Pons (tissue), 1 donor: ENCODE measurements at regions not wholly inside any gene's neighbourhood (a gene's known extent, or its start where the extent isn't known, plus 50 kb on each side); places are given as distances from the start of the nearest gene placed in this dataset.

Experiments
- DNase-seq: peaks from one replicate; pipeline ENCODE4 v3.0.0-alpha.2; 2016; ENCODE audit warnings: low spot score

DNA sequence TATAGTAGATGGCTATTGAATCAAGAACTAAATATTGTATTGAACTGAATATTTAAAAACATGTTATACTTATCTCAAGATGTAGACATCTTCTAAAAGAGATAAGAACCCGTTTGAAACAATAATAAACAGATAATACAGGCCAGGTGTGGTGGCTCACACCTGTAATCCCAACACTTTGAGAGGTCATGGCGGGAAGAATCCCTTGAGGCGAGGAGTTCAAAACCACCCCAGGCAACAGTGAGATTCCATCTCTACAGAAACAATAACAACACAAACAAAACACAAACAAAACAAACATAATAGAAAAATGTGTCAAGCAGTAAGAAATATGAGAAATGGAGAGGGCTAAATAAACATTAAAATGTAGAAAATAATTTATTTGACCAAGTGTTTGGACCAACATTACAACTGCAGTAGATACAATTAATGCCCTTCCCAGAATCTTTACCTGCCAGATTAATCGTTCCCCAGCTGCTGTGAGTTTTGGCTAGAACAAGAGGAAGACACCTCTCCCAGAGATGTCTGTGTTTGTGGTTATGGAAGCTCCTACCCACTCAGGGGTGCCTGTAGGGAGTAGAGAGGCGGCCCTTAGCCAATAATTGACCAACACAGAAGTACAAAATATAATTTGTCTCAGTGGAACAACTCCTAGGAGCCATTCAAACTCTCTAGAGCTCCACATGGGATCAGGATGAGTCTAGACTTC, 111.9 kb upstream of the AGTR1 start:
- DNase-seq: no peak

DNA sequence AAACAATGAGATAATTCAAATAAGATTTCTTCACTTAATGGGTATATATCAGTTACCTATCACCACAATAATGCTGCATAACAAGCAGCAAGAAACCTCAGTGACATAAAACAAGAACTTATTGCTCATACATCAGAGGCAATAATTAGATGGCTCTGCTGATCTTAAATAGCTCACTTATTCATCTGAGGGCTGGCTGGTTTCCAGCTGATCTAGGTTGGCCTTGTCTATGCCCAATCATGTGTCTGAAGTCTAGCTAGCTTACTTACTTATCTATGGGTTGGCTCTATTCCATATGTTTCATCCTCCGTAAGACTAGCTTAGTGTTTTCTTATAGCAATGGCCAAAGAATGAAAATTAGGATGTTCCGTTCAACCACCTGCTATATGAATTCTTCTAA, 109.4 kb upstream of the AGTR1 start:
- no peak for DNase-seq

DNA sequence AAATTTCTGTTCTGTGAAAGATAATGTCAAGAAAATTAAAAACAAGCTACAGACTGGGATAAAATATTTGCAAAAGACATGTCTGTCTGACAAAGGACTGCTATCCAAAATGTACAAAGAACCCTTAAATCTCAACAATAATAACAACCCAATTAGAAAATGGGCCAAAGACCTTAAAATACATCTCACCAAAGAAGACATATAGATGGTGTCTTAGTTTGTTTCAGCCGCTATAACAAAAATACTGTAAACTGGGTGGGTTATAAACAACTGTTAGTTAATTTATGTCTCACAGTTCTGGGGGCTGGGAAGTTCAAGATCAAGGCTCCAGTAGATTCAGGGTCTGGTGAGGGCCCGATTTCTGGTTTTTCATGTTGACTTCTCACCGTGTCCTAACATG, 106.2 kb upstream of the AGTR1 start:
- DNase-seq: no peak

- DNase-seq: no peak
These were observed 99.1 kb upstream of the AGTR1 start for GRCh38 chr3:148598619-148599018.

DNA sequence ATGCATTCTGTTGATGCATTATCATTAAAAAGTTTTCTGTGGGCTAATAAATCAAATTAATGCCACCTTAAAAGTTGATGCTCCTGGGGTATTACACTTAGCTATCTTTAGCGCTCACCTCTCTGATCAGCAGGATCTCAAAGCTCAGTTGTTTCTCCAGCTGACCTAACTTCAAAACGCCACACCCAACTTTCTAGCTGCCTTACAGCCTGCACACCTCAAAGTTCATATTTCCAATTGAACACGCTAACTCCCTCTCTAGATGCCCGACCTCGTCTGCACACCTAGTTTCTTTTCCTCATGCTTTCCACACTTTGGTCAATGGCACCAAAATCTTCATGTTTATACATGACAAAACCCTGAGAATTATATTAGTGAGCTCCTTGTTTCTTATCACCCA, 98.2 kb upstream of the AGTR1 start:
- no peak for DNase-seq

GRCh38 chr3:148600440-148600839, 97.3 kb upstream of the AGTR1 start:
- DNase-seq: no peak

- no peak for DNase-seq
These were observed 96.6 kb upstream of the AGTR1 start for GRCh38 chr3:148600902-148601765.

DNA sequence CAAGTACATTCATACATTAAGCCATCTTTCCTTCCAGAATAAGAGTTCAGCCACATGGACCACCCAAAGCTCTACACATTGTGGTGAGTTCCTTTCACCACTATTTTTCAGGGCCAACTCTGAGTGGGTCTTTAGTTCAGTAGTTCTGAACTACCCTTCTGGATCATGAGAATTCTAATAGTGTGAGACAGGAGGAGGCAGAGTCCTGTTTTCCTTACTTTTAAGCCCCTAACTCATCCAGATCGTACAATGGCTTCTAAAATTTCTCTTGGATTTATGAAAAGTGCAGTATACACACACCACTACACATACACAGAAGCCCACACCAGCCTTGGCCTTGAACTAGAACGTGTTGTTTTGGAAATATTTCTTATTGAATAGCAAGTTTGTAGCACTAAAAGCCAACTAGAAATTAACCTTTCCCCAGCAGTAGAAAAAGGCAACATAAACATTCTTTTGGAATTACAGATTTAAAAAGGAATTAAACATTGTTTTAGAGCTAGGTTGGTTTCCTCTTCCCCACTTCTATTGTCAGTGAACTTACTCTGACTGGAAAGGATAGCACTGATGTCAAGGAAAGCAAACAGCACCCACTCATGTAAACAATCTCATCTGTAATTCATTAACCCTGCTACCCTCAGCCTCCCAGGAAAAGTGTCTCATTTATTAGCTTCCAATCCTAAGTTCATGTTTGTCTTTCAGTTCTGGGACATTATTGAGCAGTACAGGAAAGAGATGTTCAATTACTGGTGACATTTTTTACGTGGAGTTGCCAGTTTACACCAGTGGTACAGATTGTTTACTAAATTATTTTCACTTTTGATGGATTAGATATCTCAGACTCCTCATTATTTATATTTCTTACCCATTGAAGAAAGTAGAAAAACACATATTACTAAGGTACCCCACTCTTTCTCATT, 95.7 kb upstream of the AGTR1 start:
- no peak for DNase-seq

GRCh38 chr3:148604270-148605085, 93.2 kb upstream of the AGTR1 start:
- DNase-seq: no peak

- DNase-seq: no peak
These were observed 92.2 kb upstream of the AGTR1 start for GRCh38 chr3:148605521-148605920.

- no peak for DNase-seq
These were observed 90.7 kb upstream of the AGTR1 start for GRCh38 chr3:148606979-148607378.

GRCh38 chr3:148607491-148607890, 90.2 kb upstream of the AGTR1 start:
- DNase-seq: no peak

DNA sequence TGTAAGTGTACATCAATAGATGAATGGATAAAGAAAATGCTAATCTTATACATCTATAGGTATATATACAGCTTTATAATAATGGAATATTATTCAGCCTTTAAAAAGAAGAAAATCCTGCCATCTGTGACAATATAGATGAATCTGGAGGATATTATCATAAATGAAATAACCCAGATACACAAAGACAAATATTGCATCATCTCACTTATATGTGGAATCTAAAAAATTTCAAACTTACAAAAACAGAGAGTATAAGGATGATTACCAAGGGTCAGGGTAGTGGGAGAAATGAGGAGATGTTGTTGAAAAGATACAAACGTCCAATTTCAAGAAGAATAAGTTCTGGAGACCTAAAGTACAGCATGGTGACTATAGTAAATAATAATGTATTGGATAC, 85.4 kb upstream of the AGTR1 start:
- no peak for DNase-seq

GRCh38 chr3:148615382-148615781, 82.3 kb upstream of the AGTR1 start:
- no peak for DNase-seq

GRCh38 chr3:148625095-148625736, 72.5 kb upstream of the AGTR1 start:
- DNase-seq: no peak

DNA sequence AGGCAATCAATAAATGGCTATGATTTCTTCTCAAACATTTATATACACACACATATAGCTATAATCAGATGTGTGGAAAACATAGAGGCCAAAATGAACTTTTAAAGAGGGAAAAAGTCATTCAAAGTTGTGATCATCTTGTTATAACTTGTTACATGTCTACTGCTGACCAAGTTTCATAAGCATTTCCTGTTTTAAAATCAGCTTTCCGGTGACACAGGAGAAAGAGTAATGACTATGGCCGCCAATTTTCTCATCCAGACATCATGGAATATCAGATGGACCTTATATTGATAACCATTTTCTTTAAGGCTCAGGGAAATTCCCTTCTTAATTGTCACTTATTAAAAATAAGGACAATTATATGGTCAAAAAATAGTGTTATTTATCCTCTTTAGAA, 71.7 kb upstream of the AGTR1 start:
- DNase-seq: no peak

- no peak for DNase-seq
These were observed 68.7 kb upstream of the AGTR1 start for GRCh38 chr3:148629006-148629405.

GRCh38 chr3:148631124-148631903, 66.4 kb upstream of the AGTR1 start:
- no peak for DNase-seq

DNA sequence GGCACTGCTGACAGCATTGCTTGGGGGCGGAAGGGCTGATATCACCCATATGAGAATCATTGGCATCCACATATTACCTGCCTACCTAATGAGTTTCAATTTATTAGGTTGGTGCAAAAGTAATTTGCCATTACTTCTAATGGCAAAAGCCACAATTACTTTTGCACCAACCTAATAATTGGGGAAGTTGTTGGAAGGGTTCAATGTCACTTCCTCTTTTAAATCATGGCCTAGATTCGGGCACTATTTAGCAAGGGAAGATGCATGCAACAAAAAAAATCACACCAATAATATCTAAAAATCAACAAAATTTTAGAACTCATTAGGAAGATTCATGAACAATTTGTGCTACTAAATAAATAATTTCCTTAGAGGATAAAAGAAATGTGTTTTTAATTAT, 56.0 kb upstream of the AGTR1 start:
- DNase-seq: no peak

DNA sequence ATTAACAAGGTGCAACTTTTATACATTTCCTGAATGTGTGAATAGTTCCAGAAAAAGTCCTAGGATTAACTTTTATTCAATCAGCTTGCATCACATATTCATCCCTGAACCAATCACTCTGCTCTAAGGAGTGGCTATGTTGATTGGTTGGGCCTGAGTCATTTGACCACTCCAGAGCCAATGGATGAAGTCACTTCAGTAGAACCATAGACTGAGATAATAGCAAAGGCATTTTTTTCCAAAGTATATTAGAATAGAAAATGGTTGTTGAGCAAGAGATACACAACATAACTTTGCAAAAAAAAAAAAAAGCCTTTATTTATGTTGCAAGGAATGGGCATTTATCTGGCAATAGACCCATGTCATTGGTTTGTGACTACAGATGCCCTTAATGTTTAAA, 55.5 kb upstream of the AGTR1 start:
- DNase-seq: no peak
